NCI-H128 (cell line): ENCODE measurements at regions not wholly inside any gene's neighbourhood (a gene's known extent, or its start where the extent isn't known, plus 50 kb on each side); places are given as distances from the start of the nearest gene placed in this dataset.

Experiments used
- DNase-seq: peaks from one replicate; lab custom pipeline; 2025; ENCODE audit not compliant: unreplicated experiment; lab: John Stamatoyannopoulos, UW

GRCh38 chr22:48752451-48753380 is 1075.0 kb downstream of the BRD1 start:
- no peak for DNase-seq

- DNase-seq, result no peak
Observed at GRCh38 chr22:48751539-48752437, 1075.9 kb downstream of the BRD1 start.

GRCh38 chr22:48750826-48751440 is 1076.7 kb downstream of the BRD1 start:
- no peak for DNase-seq

- DNase-seq, result no peak
Observed at GRCh38 chr22:48750282-48750681, 1077.4 kb downstream of the BRD1 start.

- no peak for DNase-seq
Observed at GRCh38 chr22:48749555-48750227, 1078.0 kb downstream of the BRD1 start.

GRCh38 chr22:48748860-48749554 is 1078.7 kb downstream of the BRD1 start:
- no peak for DNase-seq

- DNase-seq, result no peak
Observed at GRCh38 chr22:48748113-48748859, 1079.4 kb downstream of the BRD1 start.

- DNase-seq, result no peak
Observed at GRCh38 chr22:48746789-48747425, 1080.8 kb downstream of the BRD1 start.

GRCh38 chr22:48745842-48746788 is 1081.6 kb downstream of the BRD1 start:
- no peak for DNase-seq

- no peak for DNase-seq
Observed at GRCh38 chr22:48744967-48745841, 1082.5 kb downstream of the BRD1 start.

- no peak for DNase-seq
Observed at GRCh38 chr22:48744283-48744641, 1083.4 kb downstream of the BRD1 start.

- no peak for DNase-seq
Observed at GRCh38 chr22:48743601-48744282, 1083.9 kb downstream of the BRD1 start.

GRCh38 chr22:48742556-48743343 is 1084.9 kb downstream of the BRD1 start:
- no peak for DNase-seq

GRCh38 chr22:48742191-48742555 is 1085.5 kb downstream of the BRD1 start:
- no peak for DNase-seq

- DNase-seq, result no peak
Observed at GRCh38 chr22:48741540-48741939, 1086.1 kb downstream of the BRD1 start.
